Activated CD8-positive, alpha-beta memory T cell treated with anti-CD3 and anti-CD28 coated beads for 4 hours (primary cell): ENCODE measurements at regions not wholly inside any gene's neighbourhood (a gene's known extent, or its start where the extent isn't known, plus 50 kb on each side); places are given as distances from the start of the nearest gene placed in this dataset.
A peak's percentile ranks its signal among the peaks of the same experiment; 100 is the strongest.
"Not testable (repeated sequence)": the region's sequence is repeated elsewhere in the genome, so short reads cannot be mapped to it uniquely, and the experiment has no call there.

Experiments
- DNase-seq, 2 donors: peaks; one replicate each; pipeline ENCODE4 v3.0.0-alpha.2; 2020; ENCODE audit warnings: low read depth in 2 of 2

DNA sequence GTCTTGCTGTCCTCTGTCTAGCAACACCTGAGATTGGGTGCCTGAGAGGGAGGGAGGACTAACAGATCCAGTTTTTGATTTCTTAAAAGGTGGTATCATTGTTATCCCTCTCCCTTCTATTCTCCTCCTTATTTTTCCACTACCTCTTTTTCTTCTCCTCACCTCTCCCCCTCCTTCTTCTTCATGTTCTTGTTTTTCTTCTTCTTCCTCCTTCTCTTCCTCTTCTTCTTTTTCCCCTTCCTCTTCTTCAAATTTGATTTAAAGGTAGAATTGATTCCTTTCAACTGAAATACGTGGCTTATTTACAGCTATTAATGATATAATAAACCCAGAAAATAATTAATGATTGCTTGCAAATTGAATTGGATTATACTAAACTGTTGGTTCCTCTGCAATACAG, 256.8 kb upstream of the BTG1 start:
- DNase-seq, result no peak

DNA sequence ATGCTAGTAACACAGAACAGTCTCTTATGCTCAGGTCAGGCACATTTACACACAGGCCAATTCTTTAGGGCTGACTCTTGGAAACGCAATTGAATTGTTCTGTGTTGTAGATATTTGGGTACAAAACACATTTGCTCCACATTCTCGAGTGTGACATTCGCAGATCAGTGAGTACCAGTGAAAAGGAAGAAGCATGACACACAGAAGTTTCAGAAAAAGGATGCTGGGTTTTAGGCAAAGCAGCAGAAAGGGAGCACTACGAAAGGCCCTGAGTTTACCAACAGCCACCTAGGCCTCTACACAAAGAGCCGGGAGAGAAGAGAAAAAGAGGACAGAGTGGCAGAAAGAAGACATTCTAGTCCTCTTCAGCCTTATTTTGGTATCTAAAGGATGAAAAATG, 254.4 kb upstream of the BTG1 start:
- no peak for DNase-seq

DNA sequence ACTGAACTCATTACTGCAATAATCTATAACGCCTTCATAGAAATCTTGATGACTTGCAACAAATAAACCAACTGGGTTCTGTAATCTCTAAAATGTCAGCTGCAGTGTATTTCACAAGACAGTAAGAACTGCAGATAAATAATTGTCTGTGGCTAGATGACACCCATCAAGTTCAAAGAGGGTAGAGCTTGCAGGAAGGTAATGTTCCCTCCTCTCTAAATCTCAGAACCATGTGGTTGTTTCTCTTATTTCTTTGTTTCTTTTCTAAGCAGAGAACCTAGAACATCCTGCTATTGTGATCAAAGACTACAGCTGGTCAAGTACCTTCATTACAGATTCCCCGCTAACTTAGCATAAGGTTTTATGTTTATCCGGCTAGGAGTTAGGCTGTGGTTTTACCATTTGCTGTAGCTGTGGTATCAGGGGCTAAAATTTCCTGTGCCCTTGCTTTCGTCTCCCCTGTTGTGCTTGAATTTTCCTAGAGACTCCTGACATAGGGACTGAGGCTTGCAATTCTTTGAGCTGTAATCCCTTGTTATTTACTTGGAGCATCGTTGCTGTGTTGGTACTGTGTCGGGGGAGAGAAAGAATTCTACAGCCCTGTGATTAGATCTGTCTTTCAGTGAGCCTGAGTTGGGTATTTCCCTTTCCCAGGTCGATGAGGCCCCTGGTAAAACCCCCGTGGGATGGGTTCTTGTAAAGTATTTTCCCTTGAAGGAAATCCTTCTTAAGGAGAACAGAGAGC, 253.1 kb upstream of the BTG1 start:
- no peak for DNase-seq

DNA sequence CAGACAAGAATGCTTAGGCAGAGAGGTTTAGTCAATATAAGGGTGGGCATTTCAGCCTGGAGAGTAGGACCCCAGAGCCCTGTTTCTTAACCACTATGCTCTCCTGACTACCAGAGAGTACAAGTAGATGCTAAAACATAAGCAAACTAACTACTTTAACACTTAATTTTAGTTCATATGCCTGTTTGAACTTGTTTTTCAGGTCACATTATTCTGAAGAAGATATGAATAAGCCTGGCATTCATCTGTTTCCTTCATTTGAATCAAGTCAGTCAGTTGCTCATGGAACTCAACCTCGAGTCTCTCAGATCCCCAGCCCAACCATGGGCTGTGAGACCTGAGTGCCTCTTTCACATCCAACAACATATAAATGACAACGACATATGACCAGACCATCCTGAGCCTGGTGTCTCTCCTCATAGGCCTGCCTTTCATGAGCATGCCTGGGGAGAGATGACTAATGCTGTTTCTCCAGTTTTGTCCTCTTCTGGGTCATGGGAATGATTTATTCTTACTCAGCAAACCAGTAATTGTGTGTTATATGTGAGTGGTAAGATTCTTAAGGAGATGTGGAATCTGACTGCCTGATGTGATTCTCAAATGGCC, 251.1 kb upstream of the BTG1 start:
- no peak for DNase-seq

DNA sequence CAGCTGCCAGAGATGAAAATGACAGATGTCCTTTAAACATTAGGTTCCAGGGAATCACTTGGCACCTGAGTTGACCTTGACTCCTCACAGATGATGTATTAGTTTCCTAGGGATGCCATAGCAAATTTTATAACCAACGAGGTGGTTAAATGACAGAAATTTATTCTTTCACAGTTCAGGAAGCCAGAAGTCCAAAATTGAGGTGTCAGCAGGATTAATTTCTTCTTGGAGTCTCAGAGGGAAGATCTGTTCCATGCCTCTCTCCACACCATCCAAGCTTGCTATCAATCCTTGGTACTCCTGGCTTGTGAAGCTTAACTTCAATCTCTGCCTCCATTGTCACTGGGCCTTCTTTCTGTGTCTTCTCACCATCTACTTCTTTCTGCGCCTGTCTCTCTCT, 249.7 kb upstream of the BTG1 start:
- DNase-seq, result no peak

DNA sequence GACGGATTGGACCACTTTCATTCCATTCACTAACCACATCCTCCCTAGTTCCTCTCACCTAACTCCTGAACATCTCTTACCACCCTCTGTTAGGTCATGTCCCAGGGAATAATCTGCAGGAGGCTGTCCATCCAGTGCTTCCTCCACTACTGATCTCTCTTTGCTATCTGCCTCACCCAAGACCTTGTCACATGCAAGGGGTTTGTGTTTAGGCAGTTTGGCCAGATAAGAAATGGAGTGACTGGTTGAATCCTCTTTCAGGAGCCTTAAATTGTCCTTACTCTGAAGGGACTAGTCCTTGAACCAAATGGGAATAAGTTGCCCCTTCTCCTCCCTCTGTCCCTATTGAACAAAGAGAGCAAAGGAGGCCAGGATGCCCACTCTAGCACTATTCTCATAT, 249.2 kb upstream of the BTG1 start:
- no peak for DNase-seq

DNA sequence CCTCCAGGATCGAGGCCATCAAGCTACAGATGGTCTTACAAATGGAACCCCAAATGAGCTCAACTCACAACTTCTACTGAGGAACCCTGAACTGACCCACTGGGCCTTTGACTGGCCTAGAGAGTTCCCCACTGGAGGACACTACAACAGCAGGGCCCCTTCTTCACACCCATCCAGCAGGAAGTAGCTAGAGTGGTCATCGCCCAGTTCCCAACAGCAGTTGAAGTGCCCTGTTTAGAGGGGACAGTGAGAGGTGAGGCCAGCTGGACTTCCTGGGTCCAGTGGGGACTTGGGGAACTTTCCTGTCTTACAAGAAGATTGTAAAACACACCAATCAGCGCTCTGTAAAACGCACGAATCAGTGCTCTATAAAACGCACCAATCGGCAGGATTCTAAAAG, 247.9 kb upstream of the BTG1 start:
- no peak for DNase-seq

DNA sequence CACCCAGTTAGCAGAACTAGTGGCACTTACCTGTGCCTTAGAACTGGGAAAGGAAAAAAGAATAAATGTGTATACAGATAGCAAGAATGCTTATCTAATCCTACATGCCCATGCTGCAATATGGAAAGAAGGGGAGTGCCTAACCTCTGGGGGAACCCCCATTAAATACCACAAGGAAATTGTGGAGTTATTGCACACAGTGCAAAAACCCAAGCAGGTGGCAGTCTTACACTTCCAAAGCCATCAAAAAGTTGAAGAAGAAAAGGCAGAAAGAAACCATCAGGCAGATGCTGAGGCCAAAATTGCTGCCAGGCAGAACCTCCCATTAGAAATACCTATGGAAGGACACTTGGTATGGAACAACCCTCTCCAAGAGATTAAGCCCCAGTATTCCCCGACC, 246.1 kb upstream of the BTG1 start:
- DNase-seq, result not testable (repeated sequence)

DNA sequence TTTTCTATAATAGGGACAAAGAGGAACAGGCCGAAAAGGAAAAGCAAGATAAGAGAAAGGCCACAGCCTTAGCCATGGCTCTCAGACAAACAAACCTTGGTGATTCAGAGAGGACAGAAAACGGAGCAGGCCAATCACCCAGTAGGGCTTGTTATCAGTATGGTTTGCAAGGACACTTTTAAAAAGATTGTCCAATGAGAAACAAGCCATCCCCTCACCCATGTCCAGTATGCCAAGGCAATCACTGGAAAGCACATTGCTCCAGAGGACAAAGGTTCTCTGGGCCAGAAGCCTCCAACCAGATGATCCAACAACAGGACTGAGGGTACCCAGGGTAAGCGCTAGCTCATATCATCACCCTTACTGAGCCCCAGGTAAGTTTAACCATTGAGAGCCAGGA, 243.8 kb upstream of the BTG1 start:
- no peak for DNase-seq

DNA sequence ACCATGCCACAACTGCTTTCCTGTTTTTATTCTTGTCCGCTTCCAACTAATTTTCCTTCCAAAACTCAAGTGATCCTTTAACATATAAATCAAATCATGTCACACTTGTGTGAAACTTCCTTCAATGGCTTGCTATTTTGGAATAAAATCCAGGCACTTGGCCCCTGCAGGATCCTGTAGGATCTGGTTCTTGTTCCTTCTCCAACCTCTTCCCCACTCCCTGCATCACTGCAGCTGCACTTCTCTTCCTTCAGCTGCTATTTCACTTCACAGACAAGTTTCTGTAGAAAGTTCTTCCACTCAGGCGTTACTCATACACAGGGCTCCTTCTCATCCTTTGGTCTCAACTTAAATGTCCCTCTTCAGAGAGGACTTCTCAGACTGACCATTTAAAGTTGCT, 239.7 kb upstream of the BTG1 start:
- no peak for DNase-seq

DNA sequence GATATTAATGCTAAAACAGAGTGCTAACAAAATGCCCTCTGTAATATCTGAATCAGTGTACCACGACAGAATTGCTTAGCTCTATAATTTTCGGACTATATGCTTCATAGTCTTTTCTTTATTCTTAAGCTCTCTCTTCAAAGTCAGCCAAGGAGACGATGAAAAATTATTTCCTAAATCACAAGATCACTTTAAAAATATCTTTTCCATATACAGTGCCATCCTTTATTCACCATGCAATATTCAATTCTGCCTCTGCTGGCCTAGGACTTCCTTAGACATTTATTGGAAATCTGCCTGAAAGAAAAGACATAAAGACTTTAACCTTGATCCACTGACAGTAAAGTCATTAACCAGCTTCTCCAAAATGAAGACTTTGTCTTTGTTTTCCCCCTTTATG, 238.9 kb upstream of the BTG1 start:
- DNase-seq, result no peak

DNA sequence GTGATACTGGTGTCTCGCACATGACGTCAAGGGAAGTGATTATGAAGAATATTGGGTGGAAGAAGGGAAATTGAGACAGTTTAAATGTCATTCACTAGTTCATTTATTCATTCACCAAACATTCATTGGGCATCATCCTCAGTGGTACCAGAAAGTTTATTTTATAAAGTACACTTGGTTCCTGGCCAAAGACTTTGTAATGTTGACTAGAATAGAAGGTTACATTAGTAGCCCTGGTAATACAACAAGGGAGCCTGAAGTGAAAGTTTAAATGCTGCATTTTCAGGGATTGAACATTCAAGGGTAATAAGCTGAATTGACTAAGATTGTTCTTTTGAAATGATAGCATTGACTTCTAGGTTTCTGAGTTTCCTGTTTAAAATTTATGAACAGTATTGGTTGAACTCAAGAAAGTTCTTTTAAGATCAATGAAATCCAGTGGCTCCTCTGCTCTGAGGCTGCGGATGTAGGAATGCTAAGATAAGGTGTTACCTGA, 236.8 kb upstream of the BTG1 start:
- DNase-seq, result no peak

DNA sequence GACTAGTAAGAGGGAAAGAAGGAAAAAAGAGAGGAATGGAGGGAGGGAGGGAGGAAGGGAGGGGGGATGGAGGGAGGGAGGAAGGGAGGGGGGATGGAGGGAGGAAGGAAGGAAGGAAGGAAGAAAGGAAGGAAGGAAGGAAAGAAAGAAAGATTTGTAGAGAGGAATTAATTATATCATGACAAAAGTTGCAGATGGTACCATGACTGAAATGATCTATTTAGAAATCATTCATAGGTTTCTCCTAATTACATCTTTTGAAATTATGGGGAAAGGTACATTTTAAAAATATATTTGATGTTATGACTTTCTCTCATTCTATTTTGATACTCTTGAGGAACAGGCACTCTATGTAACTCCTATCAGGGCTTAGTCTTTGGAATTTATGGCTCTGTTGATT, 236.2 kb upstream of the BTG1 start:
- no peak for DNase-seq

DNA sequence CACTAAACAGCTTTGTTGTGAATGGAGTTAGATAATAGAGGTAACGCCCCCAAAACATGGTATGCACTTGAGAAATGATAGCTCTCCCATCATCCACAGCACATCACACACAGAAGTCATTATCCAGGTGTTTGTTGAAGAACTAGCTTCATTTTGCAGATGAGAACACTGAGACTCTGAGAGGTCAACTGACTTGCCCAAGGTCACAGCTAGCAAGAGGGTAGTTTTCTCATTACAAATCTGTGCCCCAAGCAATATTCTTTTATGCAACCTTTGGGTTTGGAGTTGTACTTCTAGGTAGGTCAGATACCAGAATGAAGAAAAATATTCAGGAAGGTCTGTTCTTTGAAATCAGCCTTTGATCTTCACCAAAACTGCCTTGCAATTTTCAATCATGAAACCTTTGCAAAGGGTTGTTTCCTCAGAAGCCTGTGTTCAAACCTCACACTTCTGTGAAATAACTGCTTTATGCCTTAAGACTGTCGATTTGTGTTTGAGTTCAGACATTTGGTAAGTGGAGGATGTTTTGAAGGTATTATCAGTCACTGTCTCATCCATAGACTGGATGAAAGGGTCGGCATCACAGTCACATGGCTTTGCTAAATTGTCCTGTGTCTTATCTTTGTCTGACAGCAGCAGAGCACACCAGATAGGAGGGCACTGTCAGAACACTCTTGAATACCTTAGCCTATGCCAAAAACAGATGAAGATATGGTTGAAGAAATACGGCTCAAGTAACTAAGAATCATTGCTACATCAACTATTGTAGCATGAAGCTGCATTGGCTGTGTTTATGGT, 233.2 kb upstream of the BTG1 start:
- no peak for DNase-seq

DNA sequence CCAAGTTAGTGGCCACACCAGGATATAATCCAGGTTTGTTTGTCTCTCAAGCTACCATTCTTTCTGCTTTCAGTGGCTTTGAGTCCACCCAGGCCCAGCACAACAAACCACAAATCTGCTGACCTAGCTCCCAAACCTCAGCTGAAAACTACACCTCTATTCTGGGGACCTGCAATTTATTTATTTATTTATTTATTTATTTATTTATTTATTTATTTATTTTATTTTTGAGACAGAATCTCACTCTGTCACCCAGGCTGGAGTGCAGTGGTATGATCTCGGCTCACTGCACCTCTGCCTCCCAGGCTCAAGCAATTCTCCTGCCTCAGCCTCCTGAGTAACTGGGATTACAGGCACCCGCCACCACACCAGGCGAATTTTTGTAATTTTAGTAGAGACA, 229.9 kb upstream of the BTG1 start:
- not testable (repeated sequence) for DNase-seq

DNA sequence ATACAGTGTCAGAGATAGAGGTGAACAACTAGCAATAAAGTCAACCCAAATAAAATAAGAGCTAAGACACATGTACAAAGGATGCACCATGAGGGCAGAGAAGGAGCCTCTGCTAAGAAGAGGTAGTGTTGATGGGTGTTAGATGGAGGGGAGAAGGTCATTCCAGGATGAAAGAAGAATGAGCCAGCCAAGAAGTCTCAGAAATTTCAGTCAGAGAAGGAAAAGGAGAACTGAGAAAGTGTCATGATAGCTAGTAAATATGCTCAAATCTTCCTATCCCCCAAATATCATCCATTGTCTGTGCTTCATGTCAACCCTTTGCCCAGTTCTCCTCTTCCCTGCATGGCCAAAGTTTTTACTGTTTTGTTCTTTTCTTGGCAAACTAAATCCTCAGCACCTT, 225.2 kb upstream of the BTG1 start:
- DNase-seq, result no peak

DNA sequence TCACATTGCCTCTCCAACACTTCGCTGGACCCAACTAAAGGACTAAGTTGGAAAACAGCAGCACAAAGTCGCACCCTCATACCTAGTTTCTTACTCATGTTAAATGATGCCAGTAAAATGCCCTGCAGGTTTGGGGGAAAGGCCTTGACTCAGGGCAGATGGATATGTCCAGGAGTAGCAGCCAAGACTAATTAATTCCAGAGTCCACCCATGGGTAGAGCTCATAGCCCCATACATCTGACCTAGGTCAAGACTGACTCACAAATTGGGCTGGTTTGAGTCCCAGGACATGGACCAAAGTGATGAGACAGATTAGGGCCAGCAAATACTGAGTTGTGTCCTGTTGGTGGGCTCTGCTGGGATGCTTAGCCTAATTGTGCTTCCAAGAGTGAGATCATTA, 224.0 kb upstream of the BTG1 start:
- DNase-seq, result no peak

DNA sequence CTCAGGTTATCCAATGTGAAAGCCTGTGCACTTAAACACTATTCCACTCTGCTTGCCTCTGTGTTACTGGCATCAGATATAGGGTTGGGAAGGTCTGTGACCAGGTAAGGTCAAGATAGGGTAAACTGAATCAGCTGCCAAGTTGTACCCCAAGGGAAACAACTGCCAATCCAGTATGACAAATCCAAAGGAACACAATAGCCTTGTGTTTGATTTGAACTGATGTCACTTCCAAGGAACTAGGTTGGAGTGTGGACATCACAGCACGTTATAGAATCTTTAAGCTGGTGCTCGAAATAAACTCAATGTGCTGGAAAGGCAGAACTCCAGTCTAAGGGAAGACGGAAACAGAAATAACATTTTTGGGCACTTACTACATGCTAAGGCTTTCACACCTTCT, 223.4 kb upstream of the BTG1 start:
- DNase-seq, result no peak

DNA sequence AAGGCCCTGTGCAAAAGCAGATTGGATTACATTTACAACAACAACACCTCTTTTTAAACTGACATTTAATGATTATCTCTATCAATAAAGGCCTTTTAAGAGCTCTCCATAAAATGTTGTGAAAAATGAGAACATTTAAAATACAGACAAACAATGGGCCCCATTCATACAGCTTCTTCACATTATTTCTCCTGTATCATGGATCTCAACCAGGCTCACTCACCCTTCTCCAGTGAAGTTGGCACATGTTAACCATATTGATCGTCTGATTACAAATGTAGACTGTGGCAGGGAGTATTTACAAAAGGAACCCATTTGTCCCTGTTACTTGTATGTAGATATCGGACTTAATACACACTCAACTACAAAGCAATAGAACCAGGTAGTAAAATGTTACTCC, 220.2 kb upstream of the BTG1 start:
- DNase-seq, result no peak

DNA sequence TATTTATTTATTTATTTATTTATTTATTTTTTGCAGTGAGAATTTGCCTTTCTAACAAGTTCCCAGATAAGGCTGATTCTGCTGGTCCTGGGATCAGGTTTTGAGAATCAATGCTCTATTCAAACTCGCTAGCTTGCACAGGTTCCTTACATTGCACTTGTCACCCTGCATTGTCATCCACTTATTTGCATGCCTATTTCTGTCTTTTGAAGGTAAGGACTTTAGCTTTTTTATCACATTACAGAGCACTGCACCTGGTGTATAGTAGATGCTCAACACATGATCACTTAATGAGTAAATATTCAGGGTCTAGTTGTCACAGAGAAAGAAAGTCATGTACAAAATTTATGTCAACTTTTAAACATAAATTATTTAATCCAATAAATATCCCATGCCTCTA, 219.7 kb upstream of the BTG1 start:
- no peak for DNase-seq

DNA sequence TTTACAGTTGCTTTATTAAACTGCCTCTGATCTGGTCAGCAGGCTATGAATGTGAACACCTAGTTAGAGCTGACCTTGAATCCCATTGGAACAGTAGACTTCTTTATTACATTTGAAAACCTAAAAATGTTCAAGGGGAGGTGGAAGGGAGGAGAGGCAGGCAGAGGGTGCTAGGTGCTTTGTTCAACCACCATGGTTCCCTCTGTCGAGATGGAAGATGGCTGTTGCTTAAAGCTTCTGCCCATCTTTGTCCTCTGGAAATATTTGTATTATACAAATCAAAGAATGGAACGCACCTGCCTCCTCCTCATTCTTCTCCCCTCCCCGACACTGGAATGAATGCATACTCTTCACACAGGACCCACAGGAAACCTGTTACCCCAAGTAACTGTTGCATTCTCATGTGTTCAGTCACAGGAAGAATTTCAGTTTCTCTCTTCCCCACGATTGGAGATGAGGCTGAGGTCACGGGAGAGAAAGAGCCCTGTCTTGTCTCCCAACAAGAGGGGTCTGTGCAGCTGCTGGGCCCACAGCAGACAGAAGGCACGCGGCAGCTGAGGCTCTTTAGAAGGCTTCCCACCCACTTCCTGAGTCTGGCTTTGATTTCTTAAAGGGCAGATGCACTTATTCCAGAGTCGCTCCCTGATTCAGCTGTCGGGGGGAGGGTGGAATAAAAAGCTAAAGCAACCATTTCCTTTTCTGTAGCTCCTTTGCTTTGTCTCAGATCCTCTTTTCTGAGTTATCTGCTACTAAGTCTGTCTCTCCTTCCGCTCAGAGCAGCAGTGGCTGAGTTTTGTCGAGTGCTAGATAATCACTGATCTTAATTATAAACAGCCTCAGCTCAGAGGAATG, 217.9 kb upstream of the BTG1 start:
- peak in 1 of 2 donors; percentile 28 for DNase-seq

DNA sequence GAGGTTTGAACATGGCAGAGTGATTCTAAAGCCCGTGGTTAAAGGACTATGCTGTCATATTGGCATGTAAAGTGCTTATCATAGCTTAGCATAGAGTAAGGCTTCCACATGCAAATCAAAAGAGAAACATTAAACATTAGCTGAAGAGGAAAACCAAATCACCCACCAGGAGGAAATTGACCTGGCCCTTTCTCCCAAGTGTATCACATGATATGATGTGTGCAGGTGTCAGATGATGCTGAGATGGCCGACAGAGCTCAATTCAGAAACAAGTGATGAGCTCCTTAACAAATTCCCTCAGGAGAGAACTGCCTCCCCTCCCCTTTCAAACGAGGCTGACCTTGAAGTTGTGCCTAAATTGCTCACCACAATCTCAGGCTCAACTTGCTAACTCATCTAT, 217.1 kb upstream of the BTG1 start:
- no peak for DNase-seq
